A673 (cell line): ENCODE measurements at regions not wholly inside any gene's neighbourhood (a gene's known extent, or its start where the extent isn't known, plus 50 kb on each side); places are given as distances from the start of the nearest gene placed in this dataset.

ENCODE experiments used
- BruUV-seq: library from RNA; stranded (reverse); fragments of 400-500 nt; replicated peaks from 2 replicates; lab custom pipeline; 2021; lab: Mats Ljungman, UMichigan
- CTCF ChIA-PET: fragments of 300-600 bp; sonication (Branson Sonifier 250); formaldehyde crosslinking; loops from one replicate; lab custom pipeline; 2022; ENCODE audit warnings: antibody characterized with exemption; lab: Charles Lee
- POLR2A ChIA-PET: fragments of 300-600 bp; sonication (Branson Sonifier 250); formaldehyde crosslinking; loops from one replicate; lab custom pipeline; 2022; ENCODE audit warnings: antibody characterized with exemption; ENCODE audit not compliant: low non-redundant PET; lab: Charles Lee
- DNase-seq: peaks from one replicate; pipeline ENCODE4 v3.0.0-alpha.2; 2015; ENCODE audit warnings: low spot score
- H3K27ac ChIP-seq: fragments of 200-600 bp; sonication (generic); 2 replicates; pipeline ENCODE4 v1.5.1; 2016; ENCODE audit warnings: mixed run types, low read depth, mild to moderate bottlenecking, mixed read lengths, antibody characterized with exemption, low read length; ENCODE audit not compliant: poor library complexity, severe bottlenecking
- H3K27me3 ChIP-seq: fragments of 200-600 bp; sonication (generic); replicated peaks from 2 replicates; pipeline ENCODE4 v1.6.1; 2017; ENCODE audit warnings: mixed run types, low read depth, mild to moderate bottlenecking, mixed read lengths, antibody characterized with exemption, low read length; ENCODE audit not compliant: insufficient read depth, poor library complexity
- H3K36me3 ChIP-seq: fragments of 200-600 bp; sonication (generic); 2 replicates; pipeline ENCODE4 v1.6.1; 2016; ENCODE audit warnings: mixed run types, mild to moderate bottlenecking, mixed read lengths, antibody characterized with exemption, low read length; ENCODE audit not compliant: insufficient read depth, poor library complexity, severe bottlenecking
- H3K4me1 ChIP-seq: fragments of 200-600 bp; sonication (generic); 2 replicates; pipeline ENCODE4 v1.6.1; 2017; ENCODE audit warnings: mixed run types, mild to moderate bottlenecking, mixed read lengths, antibody characterized with exemption, low read length; ENCODE audit not compliant: insufficient read depth, poor library complexity, severe bottlenecking
- H3K4me3 ChIP-seq: fragments of 200-600 bp; sonication (generic); 2 replicates; pipeline ENCODE4 v1.5.1; 2016; ENCODE audit warnings: low read depth, mixed run types, mild to moderate bottlenecking, mixed read lengths, low read length; ENCODE audit not compliant: poor library complexity, severe bottlenecking
- H3K9me3 ChIP-seq: fragments of 200-600 bp; sonication (generic); 2 replicates; pipeline ENCODE4 v1.6.1; 2016; ENCODE audit warnings: mixed run types, low read depth, mild to moderate bottlenecking, mixed read lengths, antibody characterized with exemption, low read length; ENCODE audit not compliant: poor library complexity, severe bottlenecking
- EZH2 ChIP-seq: fragments of 200-600 bp; sonication (generic); IDR thresholded peaks from 2 replicates; pipeline ENCODE4 v1.6.1; 2017; ENCODE audit warnings: borderline replicate concordance, low read depth, mild to moderate bottlenecking, mixed read lengths, antibody characterized with exemption, low read length; ENCODE audit not compliant: poor library complexity, severe bottlenecking
- intact Hi-C: fragments of 100-400 bp; cut with micrococcal nuclease; formaldehyde crosslinking; loops from one replicate; pipeline ENCODE4 v1.10.0; 2022; ENCODE audit not compliant: unreplicated experiment
- TF ChIP-seq, protein P1 (sequence below): fragments of 300-800, 200-600 bp; sonication (generic); conservative IDR thresholded peaks from 2 replicates; pipeline ENCODE4 v1.5.1; 2017; ENCODE audit warnings: low read depth, mild to moderate bottlenecking, antibody characterized with exemption, low read length, moderate library complexity, mixed read lengths

DNA sequence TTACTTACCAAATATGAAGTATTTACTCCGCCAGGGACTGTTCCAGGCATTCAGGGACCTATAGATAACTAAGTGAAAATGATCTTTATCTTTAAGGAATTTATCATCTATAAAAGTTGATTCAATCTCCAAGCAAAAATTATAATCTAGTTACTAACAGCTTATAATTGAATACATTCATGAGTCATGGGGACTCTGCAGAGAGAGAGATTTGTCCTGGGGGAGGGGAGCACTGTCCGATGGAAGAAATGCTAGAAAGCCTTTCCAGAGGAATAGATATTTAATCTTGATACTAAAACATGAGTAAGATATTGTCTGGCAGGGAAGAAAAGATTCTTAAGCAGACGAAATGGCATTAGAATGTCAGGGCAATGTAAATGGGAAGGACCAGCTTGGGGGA lies 139.3 kb downstream of the CD164 start:
- BruUV-seq, result no TSS peak
- Histone ChIP-seq H3K27ac (no peak overlapping the region), H3K36me3 (no peaks in the 10 kb centered on the region), H3K9me3 (no peaks in the 10 kb centered on the region), H3K27me3 (no peaks in the 10 kb centered on the region), H3K4me3 (no peak overlapping the region), H3K4me1 (no peaks in the 10 kb centered on the region)
- no peak for TF ChIP-seq EZH2
- TF ChIP-seq, protein P1, sequence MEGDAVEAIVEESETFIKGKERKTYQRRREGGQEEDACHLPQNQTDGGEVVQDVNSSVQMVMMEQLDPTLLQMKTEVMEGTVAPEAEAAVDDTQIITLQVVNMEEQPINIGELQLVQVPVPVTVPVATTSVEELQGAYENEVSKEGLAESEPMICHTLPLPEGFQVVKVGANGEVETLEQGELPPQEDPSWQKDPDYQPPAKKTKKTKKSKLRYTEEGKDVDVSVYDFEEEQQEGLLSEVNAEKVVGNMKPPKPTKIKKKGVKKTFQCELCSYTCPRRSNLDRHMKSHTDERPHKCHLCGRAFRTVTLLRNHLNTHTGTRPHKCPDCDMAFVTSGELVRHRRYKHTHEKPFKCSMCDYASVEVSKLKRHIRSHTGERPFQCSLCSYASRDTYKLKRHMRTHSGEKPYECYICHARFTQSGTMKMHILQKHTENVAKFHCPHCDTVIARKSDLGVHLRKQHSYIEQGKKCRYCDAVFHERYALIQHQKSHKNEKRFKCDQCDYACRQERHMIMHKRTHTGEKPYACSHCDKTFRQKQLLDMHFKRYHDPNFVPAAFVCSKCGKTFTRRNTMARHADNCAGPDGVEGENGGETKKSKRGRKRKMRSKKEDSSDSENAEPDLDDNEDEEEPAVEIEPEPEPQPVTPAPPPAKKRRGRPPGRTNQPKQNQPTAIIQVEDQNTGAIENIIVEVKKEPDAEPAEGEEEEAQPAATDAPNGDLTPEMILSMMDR, result no peak
- no peak for DNase-seq
- ChIA-PET CTCF (no interaction called here), POLR2A (no interaction called here)
- intact Hi-C loops, result no loop called here

DNA sequence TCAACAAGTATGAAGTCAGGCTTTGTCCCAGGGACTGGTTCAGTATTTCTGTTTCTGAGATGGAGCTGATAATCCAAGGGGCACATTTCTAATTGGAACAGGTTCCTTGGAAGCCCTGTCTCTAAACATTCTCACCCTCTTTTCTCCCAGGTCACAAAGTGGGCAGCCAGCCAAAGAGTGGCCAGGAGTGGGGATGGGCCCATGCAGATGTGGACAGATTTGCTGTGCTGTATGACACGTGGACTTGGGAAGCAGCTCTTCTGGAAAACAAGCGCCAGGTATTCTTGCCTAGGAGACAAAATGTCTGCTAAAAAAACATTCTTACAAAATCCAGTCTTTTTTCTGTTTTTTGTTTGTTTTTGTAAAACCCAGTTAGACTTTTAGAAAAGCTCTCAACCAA lies 140.2 kb downstream of the CD164 start:
- intact Hi-C loops, result no loop called here
- Histone ChIP-seq H3K36me3 (no peaks in the 10 kb centered on the region), H3K4me1 (no peaks in the 10 kb centered on the region), H3K9me3 (no peaks in the 10 kb centered on the region), H3K27me3 (no peaks in the 10 kb centered on the region), H3K27ac (no peak overlapping the region), H3K4me3 (no peak overlapping the region)
- no TSS peak for BruUV-seq
- no peak for DNase-seq
- ChIA-PET POLR2A (no interaction called here), CTCF (interaction anchor here (0.6 kb wide), 1 partner anchor 176 kb away, joined by 4 read pairs; no protein-coding TSS in a partner anchor)
- TF ChIP-seq, protein P1, result no peak
- TF ChIP-seq EZH2, result no peak

DNA sequence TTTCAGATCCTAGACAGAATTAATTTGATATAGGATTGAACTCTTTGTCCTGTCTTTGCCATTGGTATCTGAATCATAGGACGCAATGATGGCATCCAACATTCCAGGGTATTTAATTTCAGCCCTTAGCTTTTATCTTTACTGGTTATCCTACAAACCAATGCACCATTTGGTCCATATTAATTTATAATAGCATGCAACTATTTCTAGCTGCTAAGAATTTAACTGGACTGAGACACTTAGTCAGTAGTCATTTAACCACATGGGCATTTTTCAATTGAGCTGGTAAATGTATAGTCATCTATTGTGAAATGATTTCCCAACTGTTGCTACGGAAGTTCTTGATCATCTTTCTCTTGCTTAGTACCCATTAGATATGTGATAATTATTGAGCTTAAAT lies 141.1 kb downstream of the CD164 start:
- DNase-seq, result no peak
- CTCF ChIA-PET, result interaction anchor here (0.6 kb wide), 1 partner anchor 175 kb away, joined by 4 read pairs; no protein-coding TSS in a partner anchor

More for the DNA sequence above, 141.1 kb downstream of the CD164 start:
- Histone ChIP-seq H3K27me3 (no peaks in the 10 kb centered on the region), H3K4me1 (no peaks in the 10 kb centered on the region), H3K4me3 (no peak overlapping the region), H3K27ac (no peak overlapping the region), H3K9me3 (no peaks in the 10 kb centered on the region), H3K36me3 (no peaks in the 10 kb centered on the region)
- no TSS peak for BruUV-seq
- TF ChIP-seq EZH2, result no peak
- TF ChIP-seq, protein P1, result no peak
- intact Hi-C loops, result no loop called here
- POLR2A ChIA-PET, result no interaction called here
